WERI-Rb-1 (cell line): ENCODE measurements at regions not wholly inside any gene's neighbourhood (a gene's known extent, or its start where the extent isn't known, plus 50 kb on each side); places are given as distances from the start of the nearest gene placed in this dataset.

ENCODE experiments used
- DNase-seq: peaks from one replicate; pipeline ENCODE4 v3.0.0-alpha.2; 2020
- H3K27ac ChIP-seq: fragments of 250-450 bp; sonication (Bioruptor Pico); 2 replicates; pipeline ENCODE4 v1.5.1; 2020; ENCODE audit warnings: mild to moderate bottlenecking, moderate library complexity
- H3K27me3 ChIP-seq: fragments of 250-450 bp; sonication (Bioruptor Pico); 2 replicates; pipeline ENCODE4 v1.5.1; 2021; ENCODE audit warnings: mild to moderate bottlenecking, low read depth, moderate library complexity; ENCODE audit not compliant: insufficient read depth, severe bottlenecking
- H3K36me3 ChIP-seq: fragments of 250-450 bp; sonication (Bioruptor Pico); 2 replicates; pipeline ENCODE4 v1.5.1; 2020; ENCODE audit warnings: mild to moderate bottlenecking, moderate library complexity
- H3K4me3 ChIP-seq: 2 replicates; pipeline ENCODE4 v1.5.1; 2011; ENCODE audit warnings: low read depth, mild to moderate bottlenecking, control low read depth, low read length
- H3K9me3 ChIP-seq: fragments of 250-450 bp; sonication (Bioruptor Pico); 2 replicates; pipeline ENCODE4 v1.5.1; 2021; ENCODE audit warnings: mild to moderate bottlenecking, moderate library complexity; ENCODE audit not compliant: severe bottlenecking
- CTCF ChIP-seq: IDR thresholded peaks from 2 replicates; pipeline ENCODE4 v1.5.1; 2011; ENCODE audit warnings: low read depth, mild to moderate bottlenecking, control low read depth, inconsistent platforms, low read length

GRCh38 chrX:122565952-122566351 is 618.1 kb upstream of the GRIA3 start:
- Histone ChIP-seq H3K36me3 (no peaks in the 10 kb centered on the region), H3K27me3 (peaks cover 4% of the 10 kb centered on the region), H3K9me3 (no peaks in the 10 kb centered on the region), H3K27ac (no peak overlapping the region), H3K4me3 (no peak overlapping the region)
- no peak for DNase-seq
- TF ChIP-seq CTCF = no peak

GRCh38 chrX:122566401-122566800 is 617.7 kb upstream of the GRIA3 start:
- Histone ChIP-seq H3K36me3 (no peaks in the 10 kb centered on the region), H3K4me3 (no peak overlapping the region), H3K27ac (no peak overlapping the region), H3K9me3 (no peaks in the 10 kb centered on the region), H3K27me3 (peaks cover 5% of the 10 kb centered on the region)
- DNase-seq = no peak
- no peak for TF ChIP-seq CTCF

- no peaks in the 10 kb centered on the region for H3K9me3 ChIP-seq
- DNase-seq = no peak
- H3K4me3 ChIP-seq = no peak overlapping the region
- no peaks in the 10 kb centered on the region for H3K36me3 ChIP-seq
- H3K27ac ChIP-seq = no peak overlapping the region
- H3K27me3 ChIP-seq = peaks cover 5% of the 10 kb centered on the region
- TF ChIP-seq CTCF = no peak
Observed at GRCh38 chrX:122567911-122568310, 616.2 kb upstream of the GRIA3 start.

- DNase-seq = no peak
- Histone ChIP-seq H3K36me3 (no peaks in the 10 kb centered on the region), H3K27ac (no peak overlapping the region), H3K27me3 (peaks cover 10% of the 10 kb centered on the region), H3K9me3 (no peaks in the 10 kb centered on the region), H3K4me3 (no peak overlapping the region)
- TF ChIP-seq CTCF = no peak
Observed at GRCh38 chrX:122572461-122572860, 611.6 kb upstream of the GRIA3 start.

- Histone ChIP-seq H3K27ac (no peak overlapping the region), H3K27me3 (peaks cover 5% of the 10 kb centered on the region)
Observed at GRCh38 chrX:122579036-122579435, 605.0 kb upstream of the GRIA3 start.

More at GRCh38 chrX:122579036-122579435, 605.0 kb upstream of the GRIA3 start:
- Histone ChIP-seq H3K4me3 (no peak overlapping the region), H3K36me3 (no peaks in the 10 kb centered on the region), H3K9me3 (no peaks in the 10 kb centered on the region)
- no peak for DNase-seq
- no peak for TF ChIP-seq CTCF
